ENCODE measurements at regions not wholly inside any gene's neighbourhood (a gene's known extent, or its start where the extent isn't known, plus 50 kb on each side); places are given as distances from the start of the nearest gene placed in this dataset.

DNA sequence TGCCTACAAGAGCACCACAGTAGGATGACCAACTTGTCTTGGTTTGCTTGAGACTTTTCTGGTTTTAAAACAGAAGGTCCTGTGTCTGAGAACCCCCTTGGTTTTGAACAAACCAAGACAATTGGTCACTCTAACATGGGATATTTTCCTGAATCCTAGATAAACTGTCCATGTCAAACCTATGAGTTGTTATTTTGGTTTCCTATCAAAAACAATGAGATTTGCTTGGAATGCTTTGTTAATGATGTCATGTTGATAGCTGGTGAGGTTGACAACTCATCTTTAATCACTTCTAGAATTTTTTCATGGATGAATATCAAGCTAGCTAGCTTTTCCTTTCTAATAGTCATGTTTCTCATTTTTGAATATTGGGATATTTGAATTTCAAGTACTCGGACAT, 518.3 kb upstream of the ARX start:
- TF ChIP-seq POLR2AphosphoS5 (IDR thresholded peaks at IDR 0.05; ENCODE audit: borderline replicate concordance, low read depth, low read length) (no peak), EZH2 (IDR thresholded peaks at IDR 0.05) (no peak)
